Lower leg skin (tissue), 4 donors: ENCODE measurements at regions not wholly inside any gene's neighbourhood (a gene's known extent, or its start where the extent isn't known, plus 50 kb on each side); places are given as distances from the start of the nearest gene placed in this dataset.

Experiments used
- DNase-seq, 2 donors: peaks; one replicate each; pipeline ENCODE4 v3.0.0-alpha.2; 2019; ENCODE audit warnings: low spot score in 2 of 2
- H3K4me3 ChIP-seq: fragments of 200-600 bp; sonication (generic); 2 replicates; pipeline ENCODE4 v1.5.1; 2017; ENCODE audit warnings: mild to moderate bottlenecking, low read depth; ENCODE audit not compliant: poor library complexity, severe bottlenecking
- CTCF ChIP-seq, 3 donors: fragments of 450-650 bp; IDR thresholded peaks; one replicate each; pipeline ENCODE4 v1.5.1; 2016; ENCODE audit warnings: antibody characterized with exemption in 3 of 3, mild to moderate bottlenecking in 3 of 3, moderate library complexity in 2 of 3
- POLR2A ChIP-seq, 2 donors: fragments of 450-650 bp; IDR thresholded peaks; one replicate each; pipeline ENCODE4 v1.6.1; 2016 to 2017; ENCODE audit warnings: antibody characterized with exemption in 2 of 2, mild to moderate bottlenecking in 1 of 2, moderate library complexity in 1 of 2
- WGBS, 2 donors: methylation state at CpG; one replicate each; pipeline ENCODE4 v1.1.5; 2018; 5-methylcytosine and 5-hydroxymethylcytosine counted together
- intact Hi-C: fragments of 100-400 bp; cut with DNase I; formaldehyde crosslinking; loops from one replicate; pipeline ENCODE4 v1.15.0; 2023; ENCODE audit warnings: low total_unique reads

GRCh38 chr3:68176600-68176999, 522.2 kb upstream of the SUCLG2 start:
- WGBS, 2 donors: 57 to 60% methylated on average over 1 of the region's 1 CpG
- intact Hi-C loops: no loop called here
- DNase-seq: no peak
- H3K4me3 ChIP-seq: no peak overlapping the region
- TF ChIP-seq CTCF (IDR thresholded peaks at IDR 0.05): no peak
- TF ChIP-seq POLR2A (IDR thresholded peaks at IDR 0.05): no peak

GRCh38 chr3:68173012-68173634, 518.7 kb upstream of the SUCLG2 start:
- intact Hi-C loops: no loop called here
- TF ChIP-seq POLR2A (IDR thresholded peaks at IDR 0.05) (no peak), CTCF (IDR thresholded peaks at IDR 0.05) (no peak)
- no peak for DNase-seq
- H3K4me3 ChIP-seq: no peak overlapping the region
- WGBS, 2 donors: 36 to 48% methylated on average over 3 of the region's 3 CpGs

GRCh38 chr3:68172039-68172438, 517.6 kb upstream of the SUCLG2 start:
- DNase-seq: no peak
- H3K4me3 ChIP-seq: no peak overlapping the region
- whole genome bisulfite sequencing, 2 donors: 76 to 83% methylated on average over 2 of the region's 2 CpGs
- TF ChIP-seq CTCF (IDR thresholded peaks at IDR 0.05): no peak
- no peak for TF ChIP-seq POLR2A (IDR thresholded peaks at IDR 0.05)
- intact Hi-C loops: no loop called here

- DNase-seq: no peak
- WGBS, 2 donors: 32 to 35% methylated on average over 1 of the region's 1 CpG
- TF ChIP-seq POLR2A (IDR thresholded peaks at IDR 0.05) (no peak), CTCF (IDR thresholded peaks at IDR 0.05) (no peak)
- intact Hi-C loops: no loop called here
- H3K4me3 ChIP-seq: no peak overlapping the region
Measured at GRCh38 chr3:68163968-68164367, 509.6 kb upstream of the SUCLG2 start.

- DNase-seq: no peak
- H3K4me3 ChIP-seq: no peak overlapping the region
- 67 to 86% methylated on average over 2 of the region's 2 CpGs for WGBS, 2 donors
- TF ChIP-seq CTCF (IDR thresholded peaks at IDR 0.05): no peak
- TF ChIP-seq POLR2A (IDR thresholded peaks at IDR 0.05): no peak
- intact Hi-C loops: no loop called here
Measured at GRCh38 chr3:68163062-68163461, 508.6 kb upstream of the SUCLG2 start.

- H3K4me3 ChIP-seq: no peak overlapping the region
- TF ChIP-seq CTCF (IDR thresholded peaks at IDR 0.05): no peak
- TF ChIP-seq POLR2A (IDR thresholded peaks at IDR 0.05): no peak
- DNase-seq: no peak
- intact Hi-C loops: no loop called here
Measured at GRCh38 chr3:68162644-68163043, 508.2 kb upstream of the SUCLG2 start.
